HG03159 (cell line): ENCODE measurements at regions not wholly inside any gene's neighbourhood (a gene's known extent, or its start where the extent isn't known, plus 50 kb on each side); places are given as distances from the start of the nearest gene placed in this dataset.
A peak's percentile ranks its signal among the peaks of the same experiment; 100 is the strongest.
"Not testable (repeated sequence)": the region's sequence is repeated elsewhere in the genome, so short reads cannot be mapped to it uniquely, and the experiment has no call there.

Source experiments
- ATAC-seq: cut with Tn5 transposase; IDR thresholded peaks from one replicate; pipeline ENCODE4 v1.9.1; 2021; ENCODE audit warnings: mild to moderate bottlenecking, moderate library complexity; ENCODE audit not compliant: unreplicated experiment

DNA sequence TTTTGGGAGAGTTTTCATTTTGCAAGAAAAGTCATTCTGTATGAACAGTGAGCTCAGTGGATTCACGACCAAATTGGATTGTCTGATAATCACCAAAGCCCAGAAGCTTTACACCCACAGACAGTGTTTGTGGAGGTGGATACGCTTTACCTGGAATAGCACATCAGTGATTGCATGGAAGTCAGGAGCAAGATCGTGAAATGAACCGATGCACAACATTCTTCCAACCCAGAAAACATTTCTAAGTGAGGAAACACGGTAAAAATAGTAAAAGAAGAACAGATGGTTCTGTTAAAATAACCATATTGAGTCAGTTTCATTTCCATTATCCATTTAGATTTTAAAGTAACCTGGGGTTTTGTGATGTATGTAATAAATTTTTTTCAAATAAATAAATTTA lies 478.2 kb upstream of the PFKP start:
- ATAC-seq = no peak

DNA sequence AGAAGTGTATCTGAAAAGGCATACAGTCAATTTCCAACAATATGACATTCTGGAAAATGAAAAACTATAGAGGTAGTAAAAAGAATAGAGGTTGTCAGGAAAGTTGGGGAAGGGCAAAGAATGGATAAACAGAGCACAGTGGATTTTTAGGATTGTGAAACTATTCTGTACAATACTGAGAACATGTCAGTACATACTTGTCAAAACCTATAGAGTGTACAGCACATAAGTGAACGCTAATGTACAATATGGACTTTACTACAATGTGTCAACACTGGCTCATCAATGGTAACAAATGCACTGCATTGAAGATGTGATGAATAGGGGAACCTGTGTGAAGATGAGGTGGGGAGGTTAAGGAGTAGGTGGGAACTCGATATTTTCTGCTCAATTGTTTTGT lies 483.0 kb upstream of the PFKP start:
- ATAC-seq = no peak

DNA sequence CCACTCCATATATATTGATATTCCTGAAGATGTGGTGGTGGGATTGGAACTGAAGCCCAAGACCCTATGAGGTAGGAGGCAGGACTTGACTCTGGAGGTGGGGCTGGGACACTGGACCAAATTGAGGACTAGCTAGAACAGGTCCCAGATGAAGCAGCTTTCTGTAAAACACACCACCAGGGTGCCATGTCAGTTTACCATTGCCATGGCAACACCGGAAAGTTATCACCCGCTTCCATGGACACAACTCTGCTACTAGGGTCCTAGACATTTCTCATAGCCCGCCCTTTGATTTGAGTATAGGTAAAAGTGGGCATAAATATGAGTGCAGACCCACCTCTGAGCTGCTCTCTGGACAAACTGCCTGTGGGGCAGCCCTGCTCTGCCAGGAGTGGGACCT lies 490.5 kb upstream of the PFKP start:
- ATAC-seq = no peak

DNA sequence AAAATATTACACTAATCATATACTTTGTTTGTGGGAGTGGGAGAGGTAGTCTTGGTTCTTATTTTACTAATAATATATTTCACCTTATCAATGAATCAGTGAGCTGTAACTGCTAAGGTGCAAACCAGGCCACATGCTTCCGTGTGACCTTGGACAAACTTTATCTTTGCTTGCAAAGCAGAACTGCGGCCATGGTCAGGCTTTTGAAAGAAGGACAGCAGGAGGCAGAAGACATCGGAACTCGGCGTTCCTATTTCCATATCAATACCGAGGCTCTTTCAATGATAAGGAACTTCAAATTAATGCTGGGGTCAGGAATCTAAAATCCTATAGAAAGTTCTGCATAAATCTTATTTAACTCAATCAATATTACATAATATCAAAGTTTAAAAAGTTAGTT lies 491.9 kb upstream of the PFKP start:
- ATAC-seq = no peak

DNA sequence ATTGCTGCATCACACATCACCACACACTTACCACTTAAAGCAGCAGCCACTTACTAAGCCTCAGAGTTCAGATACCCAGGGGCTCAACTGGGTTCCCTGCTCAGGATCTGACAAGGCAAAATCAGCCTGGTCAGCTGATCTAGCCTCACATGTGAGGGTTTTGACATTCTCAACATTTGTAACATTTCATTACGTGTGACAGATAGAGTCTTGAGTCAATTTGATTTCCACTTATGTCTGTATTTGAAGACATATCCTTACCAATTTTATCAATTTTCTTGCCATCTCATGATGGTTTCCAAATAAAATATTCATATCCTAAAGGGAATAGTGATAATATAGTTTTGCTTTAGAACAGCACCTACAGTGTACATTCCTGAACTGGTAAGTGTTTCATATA lies 494.7 kb upstream of the PFKP start:
- no peak for ATAC-seq

DNA sequence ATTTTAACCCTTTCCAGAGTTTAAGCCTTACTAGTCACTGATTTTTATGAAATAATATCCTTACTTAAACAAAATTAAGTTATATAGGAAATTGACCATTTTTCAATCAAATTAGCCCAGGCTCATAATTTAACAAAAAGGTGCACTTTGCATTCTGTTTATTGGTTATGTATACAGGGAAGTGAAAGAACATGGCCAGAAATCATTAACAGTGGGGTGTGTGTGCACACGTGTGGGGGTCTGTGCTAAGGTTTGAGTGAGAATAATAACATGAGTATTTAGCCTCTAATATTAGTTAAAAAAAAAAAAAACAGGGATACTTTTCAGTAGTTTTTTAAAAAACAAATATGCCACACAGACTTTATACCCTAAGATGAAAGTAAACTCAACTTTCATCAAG lies 510.5 kb upstream of the PFKP start:
- ATAC-seq = peak; percentile 82

DNA sequence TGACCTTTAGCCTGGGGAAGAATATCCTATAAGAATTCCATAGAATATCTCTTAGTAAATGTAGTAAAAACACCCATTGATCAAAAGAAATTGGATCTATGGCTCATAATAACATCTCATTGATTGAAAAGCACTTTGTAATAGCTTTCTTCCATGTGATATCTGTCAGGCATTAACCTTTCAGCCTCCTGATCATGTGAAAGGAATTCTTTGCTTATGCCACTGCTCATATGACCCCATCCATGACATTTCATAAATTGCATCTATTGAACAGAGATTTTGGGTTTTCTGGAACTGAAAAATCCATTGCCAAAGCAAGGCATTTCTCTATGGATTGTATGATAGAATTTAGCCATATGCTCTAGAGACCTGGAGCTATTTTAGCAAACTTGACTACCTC lies 519.3 kb upstream of the PFKP start:
- no peak for ATAC-seq

DNA sequence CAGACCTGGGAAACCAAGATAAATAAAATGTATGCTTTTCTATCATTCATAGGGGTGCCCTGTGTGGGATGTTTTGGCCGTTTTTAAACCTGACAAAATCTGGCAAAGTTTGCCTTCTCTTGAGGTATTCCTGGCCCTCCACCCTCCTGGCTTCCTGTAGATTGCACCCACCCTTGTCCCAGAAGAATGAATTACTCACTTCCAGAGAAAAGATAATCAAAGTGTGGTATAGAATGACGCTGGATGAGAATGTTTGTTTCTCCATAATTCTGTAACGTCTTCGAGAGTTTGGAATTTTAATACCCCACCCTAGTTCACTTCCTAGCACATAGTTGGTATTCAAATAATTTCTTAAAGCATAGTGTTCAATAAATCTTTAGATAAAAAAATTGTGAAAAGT lies 519.7 kb upstream of the PFKP start:
- ATAC-seq = no peak

DNA sequence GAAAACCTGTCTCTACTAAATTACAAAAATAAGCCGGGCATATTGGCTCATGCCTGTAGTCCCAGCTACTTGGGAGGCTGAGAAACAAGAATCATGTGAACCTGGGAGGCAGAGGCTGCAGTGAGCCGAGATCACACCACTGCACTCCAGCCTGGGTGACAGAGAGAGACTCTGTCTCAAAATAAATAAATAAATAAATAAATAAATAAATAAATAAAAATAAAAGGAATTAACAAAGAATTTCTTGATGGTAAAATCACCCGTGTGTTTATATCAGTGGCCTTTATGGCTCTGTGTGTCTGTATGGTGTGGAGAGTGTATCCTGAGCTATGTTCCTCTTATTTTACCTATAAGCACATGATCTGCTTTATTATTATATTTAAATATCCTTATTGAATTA lies 520.5 kb upstream of the PFKP start:
- ATAC-seq = not testable (repeated sequence)

DNA sequence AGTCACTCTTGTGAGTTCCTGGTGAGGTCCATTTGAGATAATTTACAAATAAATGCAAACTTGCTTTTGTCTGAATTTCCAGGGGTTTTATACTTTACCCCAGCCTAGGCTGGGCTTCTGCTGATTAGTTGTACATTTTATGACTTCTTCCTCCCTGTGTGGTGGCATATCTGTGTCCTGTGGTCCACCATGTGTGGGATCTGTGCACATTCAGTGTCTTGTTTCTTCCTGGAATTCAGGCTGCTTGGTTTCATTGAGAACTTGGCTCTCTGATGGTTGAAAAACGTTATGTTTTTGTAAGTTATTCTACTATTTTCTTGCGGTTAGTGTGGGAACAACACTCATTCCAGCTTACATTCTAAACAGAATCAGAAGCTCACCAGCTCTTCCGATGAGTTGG lies 523.4 kb upstream of the PFKP start:
- no peak for ATAC-seq

DNA sequence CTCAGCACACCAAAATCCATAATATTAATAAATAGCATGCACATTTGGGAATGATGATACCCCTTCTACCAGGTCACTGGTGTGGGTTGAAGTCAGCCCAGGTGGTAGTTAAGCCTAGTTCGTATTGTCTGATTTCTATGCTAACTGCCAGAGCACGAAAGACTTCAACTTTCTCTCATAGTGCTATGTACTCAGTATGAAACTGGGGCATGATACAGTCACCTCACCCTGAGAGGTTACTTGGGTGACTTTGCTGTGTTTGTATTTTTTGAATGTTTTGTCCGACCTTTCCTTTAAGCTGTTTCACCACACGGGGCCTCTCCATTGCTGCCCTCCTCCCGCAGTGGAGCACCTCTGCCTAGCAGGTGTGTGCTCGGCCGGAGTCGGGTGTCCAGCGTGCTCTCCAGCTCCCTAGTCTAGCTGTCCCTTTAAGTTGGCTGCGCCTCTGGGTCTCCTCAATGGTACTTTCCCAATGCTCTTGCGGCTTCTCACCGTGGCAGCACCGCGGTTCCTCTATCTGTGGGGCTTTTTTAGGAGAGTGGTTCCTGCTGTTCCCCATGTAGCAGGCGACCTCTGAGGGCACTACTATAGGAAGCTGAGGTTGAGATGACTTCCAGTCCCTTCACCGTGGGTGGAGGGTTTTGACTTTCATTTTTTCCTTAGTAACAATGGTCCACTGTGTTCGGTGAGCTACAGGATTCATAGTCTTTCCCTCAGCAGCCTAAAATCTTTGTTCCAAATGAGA lies 524.0 kb upstream of the PFKP start:
- ATAC-seq = no peak

DNA sequence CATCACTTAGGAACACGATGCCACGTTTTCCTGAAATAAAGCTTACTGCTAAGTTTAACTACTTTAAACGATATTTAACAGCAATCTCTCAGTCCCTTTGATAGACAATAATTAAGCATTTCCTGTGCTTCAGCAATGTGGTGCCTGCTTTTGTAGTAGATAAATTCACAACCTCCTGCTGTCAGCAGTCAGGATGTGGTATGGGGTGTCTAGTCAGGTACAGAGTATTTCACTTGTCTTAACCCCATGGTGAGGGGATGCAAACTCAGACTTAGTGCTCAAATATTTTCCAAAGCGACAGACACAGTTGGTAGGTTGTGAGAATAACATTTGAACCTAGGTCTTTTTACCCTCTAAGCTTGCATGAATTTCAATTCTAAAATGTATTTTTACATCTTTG lies 526.2 kb upstream of the PFKP start:
- ATAC-seq = no peak

DNA sequence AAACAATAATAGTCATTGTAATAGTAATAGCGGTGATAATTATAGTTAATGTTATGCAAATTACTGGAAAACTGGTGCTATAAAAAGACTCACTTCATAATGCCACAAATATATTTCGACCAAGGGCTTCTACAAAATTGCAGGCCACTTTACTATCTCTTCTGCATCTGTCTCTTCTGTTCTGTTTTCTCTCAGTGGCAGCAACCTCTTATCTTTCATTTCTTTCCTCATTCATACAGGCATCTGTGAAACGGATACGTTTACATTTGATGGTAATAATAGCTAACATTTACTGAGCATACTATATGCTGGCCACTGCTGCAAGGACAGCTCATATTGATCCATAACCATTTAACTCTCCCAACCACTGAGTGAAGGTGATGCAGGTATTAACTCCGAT lies 537.4 kb upstream of the PFKP start:
- no peak for ATAC-seq

DNA sequence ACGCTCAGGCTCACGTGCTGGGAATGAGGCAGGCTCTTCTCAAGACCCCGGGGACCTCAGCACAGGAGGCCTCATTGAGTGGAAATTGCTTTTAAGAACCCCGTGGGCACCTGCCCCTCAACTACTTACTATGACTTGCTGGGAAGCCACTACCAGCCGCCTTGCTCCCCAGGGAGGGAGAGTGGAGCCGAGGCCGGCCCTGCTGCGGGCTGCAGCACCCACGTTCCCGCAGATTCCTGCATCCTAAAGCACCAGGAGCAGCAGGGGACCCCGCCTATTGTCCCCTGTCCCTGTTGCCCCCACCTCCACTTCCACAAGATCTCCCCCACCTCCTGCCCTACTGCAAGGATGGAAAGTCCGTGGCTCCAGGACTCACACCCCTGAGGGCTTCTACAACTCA lies 541.6 kb upstream of the PFKP start:
- no peak for ATAC-seq

DNA sequence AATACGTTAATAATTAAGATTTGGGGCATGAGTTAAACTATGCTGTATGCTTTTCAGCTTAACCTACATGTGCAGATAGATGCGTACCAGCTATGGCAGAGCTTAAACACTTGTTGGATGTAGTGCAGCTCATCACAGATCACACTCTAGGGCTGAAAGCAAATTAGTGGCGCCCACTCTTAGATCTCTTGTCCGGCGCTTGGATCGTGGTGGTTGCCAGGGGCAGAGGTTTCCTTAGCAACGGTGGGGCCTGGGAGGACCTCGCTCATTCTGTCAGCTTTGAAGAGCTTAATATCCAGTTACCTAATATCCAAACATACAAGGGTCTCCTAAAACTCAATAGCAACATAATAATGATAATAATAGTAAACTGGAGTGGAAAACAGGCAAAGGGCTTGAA lies 548.2 kb upstream of the PFKP start:
- ATAC-seq = no peak

DNA sequence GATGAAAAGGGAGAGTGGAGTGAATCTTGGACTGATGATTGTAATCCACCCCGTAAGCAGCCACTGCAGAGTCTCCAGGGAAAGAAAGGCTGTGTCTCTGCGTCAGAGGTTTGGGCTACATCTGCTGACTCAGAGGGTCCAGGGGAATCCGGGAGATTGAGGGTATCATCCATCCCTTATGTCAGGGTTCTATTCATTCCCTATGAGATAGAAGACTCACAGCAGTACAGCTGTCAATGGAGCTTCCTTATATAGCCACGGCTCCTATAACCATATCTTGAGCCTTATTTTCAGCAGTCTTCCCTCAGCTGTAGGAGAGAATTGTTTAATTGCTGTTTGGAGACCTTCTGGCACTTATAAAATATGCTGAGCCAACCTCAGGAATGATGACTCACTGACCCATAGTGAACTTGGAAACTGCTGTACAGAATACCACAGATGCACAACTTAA lies 558.2 kb upstream of the PFKP start:
- ATAC-seq = no peak

DNA sequence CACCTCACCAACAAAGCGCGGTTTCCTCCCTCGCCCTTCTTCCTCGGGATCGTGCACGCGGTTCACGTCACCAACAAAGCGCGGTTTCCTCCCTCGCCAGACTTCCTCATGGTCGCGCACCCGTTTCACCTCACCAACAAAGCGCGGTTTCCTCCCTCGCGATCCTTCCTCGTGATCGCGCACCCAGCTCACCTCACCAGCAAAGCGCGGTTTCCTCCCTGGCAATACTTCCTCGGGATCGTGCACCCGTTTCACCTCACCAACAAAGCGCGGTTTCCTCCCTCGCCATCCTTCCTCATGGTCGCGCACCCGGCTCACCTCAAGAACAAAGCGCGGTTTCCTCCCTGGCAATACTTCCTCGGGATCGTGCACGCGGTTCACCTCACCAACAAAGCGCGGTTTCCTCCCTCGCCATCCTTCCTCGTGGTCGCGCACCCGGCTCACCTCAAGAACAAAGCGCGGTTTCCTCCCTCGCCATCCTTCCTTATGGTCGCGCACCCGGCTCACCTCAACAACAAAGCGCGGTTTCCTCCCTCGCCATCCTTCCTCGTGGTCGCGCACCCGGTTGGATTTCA lies 565.9 kb upstream of the PFKP start:
- ATAC-seq = not testable (repeated sequence)

DNA sequence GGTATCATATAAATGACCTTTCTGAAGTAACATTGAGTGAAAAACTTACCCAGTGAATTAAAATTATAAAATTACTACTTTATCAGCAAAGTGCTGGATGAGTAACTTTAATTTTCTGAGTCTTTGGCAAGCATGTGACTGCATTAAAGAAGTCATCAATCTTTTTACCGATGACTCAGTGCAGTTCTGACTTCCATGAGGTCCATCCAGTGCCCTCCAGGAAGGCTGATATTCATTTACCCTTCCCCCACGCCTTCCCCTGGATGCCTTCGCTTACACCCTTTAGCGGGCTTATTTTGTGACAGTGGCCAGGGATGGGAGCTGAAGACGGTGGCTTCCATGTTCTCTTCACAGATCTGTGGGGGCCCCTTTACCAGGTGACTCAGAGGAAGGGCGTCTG lies 572.9 kb upstream of the PFKP start:
- ATAC-seq = no peak

DNA sequence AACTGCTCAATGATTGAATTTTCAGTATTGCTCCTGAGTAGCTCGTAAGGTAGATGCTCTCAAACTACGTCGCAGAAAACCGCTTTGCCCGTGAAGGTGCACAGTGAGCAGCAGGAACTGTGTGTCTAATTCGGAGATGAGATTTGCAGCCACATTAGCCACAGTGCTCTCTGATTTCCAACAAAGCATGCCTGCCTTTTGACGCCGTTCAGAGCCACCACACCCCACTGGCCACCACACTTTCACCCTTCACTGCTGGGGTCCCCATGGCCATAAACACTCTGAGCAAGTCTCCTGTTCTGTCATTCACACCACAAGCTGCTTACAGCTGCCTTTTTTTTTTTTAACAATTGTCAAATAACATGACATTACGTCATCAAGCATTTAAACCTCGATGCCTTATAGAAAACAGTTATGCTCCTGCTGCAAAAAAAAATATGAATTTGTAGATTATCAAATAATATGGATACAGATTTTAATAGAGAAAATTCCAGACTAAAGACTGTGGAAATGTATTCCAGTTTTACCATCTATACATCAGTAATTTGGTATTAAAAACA lies 578.8 kb upstream of the PFKP start:
- ATAC-seq = no peak

DNA sequence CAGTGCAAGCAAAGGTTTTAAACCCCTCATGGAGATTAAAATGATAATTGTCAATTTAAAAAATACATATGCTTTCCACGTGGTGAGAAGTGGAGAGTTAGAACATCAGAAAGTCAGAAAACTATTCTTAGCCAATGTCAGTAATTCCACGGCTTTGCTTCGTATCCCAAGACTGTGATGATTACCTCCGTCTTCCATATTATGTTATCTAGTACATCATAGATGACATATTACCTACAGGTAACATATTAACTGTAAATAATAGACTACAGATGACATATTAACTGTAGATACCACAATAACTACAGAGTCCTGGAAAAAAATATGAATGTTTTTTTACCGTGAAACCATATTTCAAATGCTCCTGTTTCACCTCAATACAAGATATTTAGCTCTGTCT lies 579.4 kb upstream of the PFKP start:
- no peak for ATAC-seq

DNA sequence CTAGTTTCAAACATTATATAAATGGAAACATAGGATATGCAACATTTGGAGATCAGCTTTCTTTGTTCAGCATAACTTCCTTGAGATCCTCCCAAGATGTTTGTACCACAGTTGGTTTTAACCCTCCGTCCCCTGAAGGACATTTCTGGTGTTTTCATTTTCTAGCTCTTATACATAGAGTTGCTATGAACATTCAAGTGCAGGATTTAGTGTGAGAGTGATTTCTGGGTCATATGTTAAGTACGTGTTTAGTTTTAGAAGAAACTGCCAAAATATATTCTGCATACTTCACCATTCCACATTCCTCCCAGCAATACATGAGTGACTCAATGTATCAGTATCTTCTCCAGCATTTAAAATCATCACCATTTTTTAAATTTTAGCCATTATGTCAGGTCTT lies 588.7 kb upstream of the PFKP start:
- no peak for ATAC-seq

DNA sequence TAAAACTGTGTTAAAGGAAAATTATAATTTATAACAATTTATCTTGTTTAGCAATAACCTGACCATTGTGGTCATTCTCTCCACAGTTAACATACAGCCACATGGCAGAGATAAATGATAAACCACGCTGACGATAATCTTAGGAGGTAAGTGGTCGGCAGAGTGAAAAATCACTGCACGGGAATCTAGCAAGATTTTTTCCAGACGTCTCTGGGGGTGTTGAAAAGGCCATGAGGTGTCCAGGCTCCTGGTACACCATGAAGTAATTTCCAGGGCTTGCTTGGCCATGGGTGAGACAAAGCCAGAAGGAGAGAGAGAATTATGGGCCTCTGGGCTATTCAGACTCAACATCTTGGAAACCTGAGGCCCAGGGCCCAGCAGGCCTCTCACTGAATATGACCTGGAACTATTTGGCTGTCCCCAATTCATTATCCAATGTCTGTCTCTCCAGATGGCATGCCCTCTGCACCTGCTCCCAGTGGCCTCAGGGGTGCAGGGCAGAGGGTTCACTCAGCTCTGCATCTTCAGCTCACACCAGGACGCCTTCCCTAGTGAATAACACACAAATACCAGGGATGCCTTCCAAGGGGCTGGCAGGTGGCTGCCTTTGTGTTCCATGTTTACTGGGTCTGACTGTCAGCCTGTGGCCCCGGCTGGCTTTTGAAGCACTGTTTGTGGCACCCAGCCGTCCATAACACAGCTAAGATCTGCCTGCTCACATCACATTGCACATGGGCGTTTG lies 590.4 kb upstream of the PFKP start:
- no peak for ATAC-seq
